NCI-H1694 (cell line): ENCODE measurements at regions not wholly inside any gene's neighbourhood (a gene's known extent, or its start where the extent isn't known, plus 50 kb on each side); places are given as distances from the start of the nearest gene placed in this dataset.

Experiments used
- DNase-seq: peaks from one replicate; lab custom pipeline; 2025; lab: John Stamatoyannopoulos, UW

DNA sequence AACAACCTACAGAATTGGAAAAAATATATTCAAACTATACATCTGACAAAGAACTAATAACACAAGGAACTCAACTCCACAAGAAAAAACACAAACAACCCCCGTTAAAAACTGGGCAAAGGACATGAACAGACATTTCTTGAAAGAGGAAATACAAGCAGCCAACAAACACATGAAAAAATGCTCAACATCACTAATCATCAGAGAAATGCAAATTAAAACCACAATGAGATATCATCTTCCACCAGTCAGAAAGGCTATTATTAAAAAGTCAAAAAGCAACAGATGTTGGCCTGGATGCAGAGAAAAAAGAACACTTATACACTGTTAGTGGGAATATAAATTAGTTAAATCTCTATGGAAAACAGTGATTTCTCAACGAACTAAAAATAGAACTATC lies 82.6 kb upstream of the CCDC91 start:
- no peak for DNase-seq

DNA sequence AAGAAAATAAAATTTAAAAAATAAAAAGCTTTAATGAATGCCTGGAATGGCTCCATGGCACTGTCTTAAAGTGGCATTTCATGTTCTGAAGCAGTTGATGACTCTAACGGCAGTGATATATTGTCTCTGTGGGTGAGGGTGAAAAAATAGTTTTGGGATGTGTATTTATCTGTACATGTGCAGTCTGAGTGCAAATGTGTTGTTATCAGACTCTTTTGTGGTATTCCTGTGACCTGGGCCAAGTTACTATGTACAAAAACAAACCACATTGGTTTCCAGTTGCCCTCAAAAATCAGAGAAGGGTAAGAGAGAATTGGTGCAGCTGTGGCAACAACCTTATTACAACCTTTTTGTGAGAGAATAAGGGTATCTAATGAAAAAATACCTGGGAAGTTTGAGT lies 81.7 kb upstream of the CCDC91 start:
- no peak for DNase-seq

DNA sequence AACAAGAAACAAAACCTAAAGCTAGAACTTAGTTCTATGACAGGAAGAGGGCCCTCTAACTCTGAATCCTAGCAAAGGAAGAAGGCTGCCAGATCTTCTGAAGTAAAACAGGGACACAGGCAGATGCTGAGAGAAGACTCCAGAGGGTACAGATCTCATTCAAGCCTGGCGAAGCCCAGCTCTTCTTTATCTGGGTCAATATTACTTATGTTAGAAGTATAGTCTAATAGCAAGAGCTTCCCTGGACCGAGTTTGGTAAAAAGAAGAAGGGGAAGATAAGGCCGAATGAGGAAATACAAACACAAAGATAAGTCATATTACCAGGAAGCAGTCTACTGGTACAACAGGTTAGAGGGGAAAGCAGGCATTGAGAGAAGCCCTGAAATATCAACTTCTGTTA lies 79.9 kb upstream of the CCDC91 start:
- DNase-seq = no peak

DNA sequence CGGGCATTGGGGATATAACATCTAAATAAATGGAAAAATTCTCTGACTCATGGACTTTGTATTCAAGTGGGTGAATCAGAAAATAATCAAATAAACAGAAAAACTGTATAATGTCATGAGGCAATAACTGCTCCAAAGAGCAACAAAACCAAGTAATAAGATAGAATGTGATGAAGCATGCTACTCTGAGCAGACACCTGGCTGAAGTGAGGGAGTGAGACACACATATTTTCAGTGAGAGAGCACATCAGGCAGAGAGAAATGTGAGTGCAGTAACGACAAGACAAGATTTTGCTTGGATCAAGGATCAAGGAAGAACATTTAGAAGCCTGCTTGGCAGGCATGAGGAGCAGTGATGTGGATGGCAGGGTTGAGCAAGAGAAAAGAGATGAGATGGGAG lies 75.8 kb upstream of the CCDC91 start:
- DNase-seq = no peak

DNA sequence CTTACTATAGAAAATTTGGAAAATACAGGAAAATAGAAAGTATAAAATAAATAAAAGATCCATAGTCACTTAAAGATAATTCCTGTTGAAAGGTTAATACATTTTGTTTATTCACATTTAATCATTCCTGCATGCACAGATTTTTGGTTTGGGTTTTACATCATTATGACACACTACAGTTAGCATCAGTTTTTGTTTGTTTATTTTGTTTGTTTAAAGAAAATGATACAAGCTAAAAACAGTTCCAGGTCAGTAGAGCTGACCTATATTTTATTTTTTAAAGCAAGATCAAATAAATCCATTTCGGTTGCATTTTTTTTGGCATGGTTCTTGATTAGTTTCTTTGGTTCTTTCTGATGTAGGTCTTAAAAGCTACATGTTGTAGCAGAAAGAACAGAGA lies 68.8 kb upstream of the CCDC91 start:
- no peak for DNase-seq

DNA sequence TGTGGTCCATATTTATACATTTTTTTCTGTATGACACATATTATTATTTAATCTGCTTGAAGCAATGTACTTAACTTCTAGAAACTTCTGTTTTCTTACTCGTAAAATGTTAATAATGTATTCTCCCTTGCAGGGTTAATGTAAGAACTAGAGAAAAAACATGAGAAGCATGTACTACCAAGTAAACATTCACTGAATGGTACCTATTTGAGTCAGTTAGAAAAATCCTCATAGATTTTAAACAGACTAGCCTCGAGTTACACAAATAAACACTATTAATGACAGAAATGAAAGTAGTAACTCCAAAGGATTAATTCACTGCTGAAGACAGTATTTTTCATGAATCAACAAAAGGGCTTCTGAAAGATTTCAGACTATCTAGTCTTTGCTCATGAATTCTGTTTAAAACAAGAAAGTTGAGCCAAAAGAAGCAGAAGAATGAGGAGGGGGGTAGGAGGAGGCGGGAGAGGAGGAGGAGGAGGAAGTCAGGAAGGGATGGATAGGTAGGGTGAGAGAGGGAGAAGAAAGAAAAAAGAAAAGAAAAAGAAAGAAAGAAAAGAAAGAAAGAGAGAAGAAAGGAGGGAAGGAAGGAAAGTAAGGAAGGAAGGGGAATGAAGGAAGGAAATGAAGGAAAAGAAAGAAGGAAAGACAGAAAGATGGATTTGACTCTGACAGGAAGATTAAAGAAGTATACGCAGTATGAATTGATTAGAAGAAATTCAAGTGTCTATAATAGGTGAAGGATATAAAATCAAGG lies 68.2 kb upstream of the CCDC91 start:
- no peak for DNase-seq

DNA sequence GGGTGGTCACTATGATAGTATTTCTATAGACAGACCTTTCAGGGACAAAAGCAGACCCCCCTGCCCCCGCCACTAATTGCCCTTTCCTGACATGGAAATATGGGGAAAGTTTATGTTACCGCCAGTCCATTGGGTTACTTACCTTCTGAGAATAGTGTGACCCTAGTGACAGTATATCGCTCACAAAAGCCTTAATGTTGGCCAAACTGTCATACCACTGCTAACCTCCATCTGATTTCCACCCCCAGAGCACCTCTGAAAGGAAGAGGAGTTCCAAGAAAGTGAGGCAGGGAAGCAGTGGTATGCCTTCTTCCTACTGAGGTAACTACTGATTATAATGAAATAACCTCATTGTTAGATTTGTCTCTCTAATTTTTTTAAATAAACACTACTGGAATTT lies 67.5 kb upstream of the CCDC91 start:
- DNase-seq = no peak

DNA sequence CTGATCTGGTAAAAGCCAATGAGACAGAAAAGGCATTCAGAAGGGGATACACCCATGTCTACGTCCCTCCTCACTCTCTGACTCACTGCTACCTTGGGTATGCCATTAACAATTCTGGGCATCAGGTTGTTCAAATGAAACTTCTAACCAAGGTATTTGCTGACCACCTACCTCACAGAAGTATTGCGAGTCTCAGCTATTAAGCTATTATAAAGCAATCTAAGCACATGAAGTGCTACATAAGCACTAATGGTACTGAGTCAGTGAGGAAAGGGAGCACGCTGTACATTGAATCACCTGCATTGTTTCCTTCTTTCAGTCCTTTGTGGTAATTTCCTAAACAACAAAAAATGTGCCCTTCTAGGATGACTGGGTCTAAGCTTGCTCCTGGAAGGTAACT lies 62.8 kb upstream of the CCDC91 start:
- no peak for DNase-seq

DNA sequence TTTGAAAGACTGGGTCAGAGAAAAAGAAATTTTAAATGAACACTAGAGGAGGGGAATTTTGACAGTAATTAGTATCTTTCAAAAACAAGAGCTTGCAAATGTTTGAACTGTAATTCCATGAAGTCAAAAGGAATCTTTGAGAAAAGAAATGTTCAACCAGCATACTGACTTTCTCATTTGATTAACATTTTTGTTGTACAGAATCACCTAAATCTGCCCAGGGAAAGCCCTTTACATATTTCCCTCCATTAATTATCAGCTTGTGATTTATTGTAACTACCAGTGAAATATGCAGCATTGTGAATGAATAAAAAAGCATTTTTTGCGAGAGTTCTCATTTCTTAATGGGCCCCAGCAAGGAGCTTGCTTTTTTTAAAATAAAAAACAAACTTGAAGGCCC lies 61.2 kb upstream of the CCDC91 start:
- DNase-seq = no peak

DNA sequence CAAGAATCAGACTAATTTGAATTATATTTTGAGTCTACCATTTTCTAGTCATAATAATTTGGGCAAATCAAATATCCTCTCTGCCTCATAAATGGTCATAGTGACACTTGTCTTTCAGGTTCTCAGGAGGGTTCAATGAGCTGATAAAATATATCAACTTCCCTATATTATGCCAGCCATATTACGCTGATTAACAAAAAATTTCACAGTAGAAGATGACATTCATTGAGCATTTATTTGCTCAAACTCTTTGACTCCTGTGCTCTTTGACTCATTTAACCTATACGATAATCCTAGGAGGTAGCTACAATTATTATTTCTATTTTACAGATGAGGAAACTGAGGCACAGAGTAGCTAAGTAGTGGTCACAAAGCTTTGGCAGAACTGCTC lies 60.0 kb upstream of the CCDC91 start:
- DNase-seq = no peak

DNA sequence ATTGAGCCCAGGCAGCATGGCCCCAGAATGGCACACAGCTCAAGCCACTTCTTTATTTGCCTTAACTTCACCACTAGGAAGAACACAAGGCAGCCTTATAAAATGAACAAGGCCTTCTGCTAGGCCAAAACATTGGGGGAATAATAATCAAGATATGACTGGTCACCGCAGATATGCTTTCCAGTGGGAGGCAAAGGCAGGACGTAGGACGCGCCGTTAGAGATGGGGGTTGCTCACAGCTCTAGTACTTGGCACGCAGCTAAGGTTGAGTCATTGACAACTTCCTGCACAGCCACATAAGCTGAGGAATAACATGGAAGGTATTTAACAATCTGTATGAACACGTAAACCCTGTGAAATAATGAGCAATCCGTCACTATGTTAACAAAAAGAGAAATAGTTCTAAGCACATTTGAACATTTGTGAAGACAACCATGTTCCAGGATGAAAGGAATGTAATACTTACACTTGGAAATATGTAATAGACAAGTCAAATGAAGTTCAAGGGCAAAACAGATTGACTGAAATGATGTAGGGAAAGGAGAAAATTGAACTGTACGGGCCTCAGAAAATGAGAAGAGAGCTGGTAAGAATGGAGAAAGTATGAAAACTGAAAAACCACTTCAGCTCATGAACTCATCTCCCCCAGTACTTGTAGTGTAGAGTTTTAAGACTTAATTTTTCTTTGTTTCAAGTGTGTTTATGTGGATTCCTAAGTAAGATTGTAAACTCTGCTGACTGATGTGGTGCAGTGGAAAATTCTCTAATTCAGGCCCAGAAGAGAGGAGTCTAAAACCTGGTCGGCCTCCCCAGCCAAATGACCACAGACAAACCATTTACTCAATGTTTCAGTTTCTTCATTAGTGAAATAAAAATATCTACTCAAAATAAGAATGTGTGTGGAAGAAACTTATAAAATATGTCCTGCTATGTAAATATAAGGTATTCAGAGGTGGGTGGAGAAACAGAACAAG lies 59.3 kb upstream of the CCDC91 start:
- no peak for DNase-seq

DNA sequence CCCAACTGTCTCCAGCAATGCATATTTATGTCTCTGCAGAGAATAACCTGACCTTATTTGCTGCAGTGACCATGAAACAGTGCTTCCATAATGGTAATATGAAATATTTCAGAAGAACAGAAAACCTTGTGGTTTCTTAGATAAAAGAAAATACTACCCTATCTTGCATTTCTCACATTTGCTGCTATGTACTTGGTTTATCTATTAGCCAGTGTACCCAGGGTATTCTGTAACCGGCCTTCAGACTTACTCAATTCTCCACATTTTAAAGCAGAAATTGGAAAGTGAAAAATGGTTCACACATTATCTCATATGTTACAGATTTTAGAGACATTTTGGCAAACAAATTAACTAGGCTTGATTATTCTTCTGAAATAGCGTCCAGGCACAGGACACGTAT lies 57.9 kb upstream of the CCDC91 start:
- no peak for DNase-seq

DNA sequence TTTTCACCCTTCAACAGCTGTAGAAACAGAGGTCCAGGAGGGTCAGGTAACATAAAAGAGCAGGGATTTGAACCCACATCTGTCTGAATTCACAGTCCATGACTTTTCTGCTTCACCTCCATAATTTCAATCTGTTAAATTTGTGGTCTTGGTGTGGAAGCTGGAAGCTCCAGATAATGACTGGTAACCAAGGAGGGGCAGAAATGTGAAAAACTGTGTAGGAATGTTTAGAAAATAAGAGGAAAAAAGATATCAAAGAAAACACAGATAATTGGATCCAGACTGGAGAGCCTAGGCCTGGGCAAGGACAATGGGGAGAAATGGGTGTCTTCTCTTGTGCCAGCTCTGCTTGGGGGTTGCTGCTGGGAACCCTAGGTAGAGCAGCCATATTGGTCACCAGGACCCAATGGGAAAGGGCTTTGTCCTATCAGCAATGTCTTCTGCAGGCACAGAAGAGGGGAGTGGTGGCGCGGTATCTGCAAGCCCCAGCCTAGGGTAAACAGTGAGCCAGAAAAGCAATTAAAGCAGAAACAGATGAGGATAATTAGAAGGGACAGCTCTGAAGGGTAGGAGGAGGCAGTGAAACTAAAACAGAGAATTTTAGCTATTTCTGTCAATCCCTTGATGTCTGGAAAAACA lies 54.3 kb upstream of the CCDC91 start:
- DNase-seq = no peak

DNA sequence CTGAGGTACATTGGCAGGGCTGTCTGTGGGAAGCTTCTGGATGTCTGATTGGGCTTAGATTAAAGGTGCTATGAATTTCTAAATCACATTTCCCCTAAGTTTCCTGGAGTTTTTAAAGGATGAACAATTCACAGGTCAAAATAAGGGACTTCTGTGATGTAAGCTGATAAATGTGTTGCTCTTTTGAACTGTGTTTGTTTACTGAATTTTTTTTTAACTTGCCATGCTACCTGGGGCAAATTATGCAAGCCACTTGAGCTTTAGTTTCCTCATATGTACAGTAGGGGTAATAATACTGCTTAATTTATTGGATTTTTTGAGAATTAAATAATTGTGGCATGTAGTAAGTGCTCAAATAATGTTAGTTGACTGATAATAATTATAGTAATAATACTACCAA lies 52.8 kb upstream of the CCDC91 start:
- no peak for DNase-seq

DNA sequence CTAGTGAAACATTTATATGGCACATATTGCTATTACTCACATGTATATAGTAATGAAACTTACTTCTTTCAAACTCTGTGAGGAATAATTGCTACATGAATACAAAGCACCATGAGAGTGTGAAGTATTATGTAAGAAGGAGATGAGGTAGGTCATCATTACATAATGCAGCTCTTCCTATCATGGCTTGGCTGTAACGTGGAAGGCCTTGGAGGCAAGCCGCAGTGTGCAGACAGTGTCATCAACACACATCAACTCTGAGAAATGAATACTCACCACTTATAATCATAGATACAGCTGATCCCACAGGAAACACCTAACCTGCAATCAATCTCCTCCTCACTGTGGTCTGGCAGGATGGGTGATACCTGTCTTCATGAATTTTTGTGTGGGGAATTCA lies 49.9 kb upstream of the CCDC91 start:
- DNase-seq = no peak
